ENCODE measurements at regions not wholly inside any gene's neighbourhood (a gene's known extent, or its start where the extent isn't known, plus 50 kb on each side); places are given as distances from the start of the nearest gene placed in this dataset.

- TF ChIP-seq CTCF (IDR thresholded peaks at IDR 0.05), result no peak
- TF ChIP-seq POLR2A (IDR thresholded peaks at IDR 0.05), result no peak
Measured at GRCh38 chr3:5690490-5690889, 503.0 kb downstream of the EDEM1 start.
